A549 (cell line): ENCODE measurements at regions not wholly inside any gene's neighbourhood (a gene's known extent, or its start where the extent isn't known, plus 50 kb on each side); places are given as distances from the start of the nearest gene placed in this dataset.
"Not testable (repeated sequence)": the region's sequence is repeated elsewhere in the genome, so short reads cannot be mapped to it uniquely, and the experiment has no call there.

ENCODE experiments used
- ATOH8 ChIP-seq: fragments of 250-450 bp; sonication (Bioruptor Pico); IDR thresholded peaks from 2 replicates; pipeline ENCODE4 v1.5.0; 2020; ENCODE audit warnings: low read depth, mild to moderate bottlenecking, moderate library complexity
- BCL3 ChIP-seq: fragments of >200 bp; sonication (Bioruptor Twin); formaldehyde crosslinking; IDR thresholded peaks from 3 replicates; pipeline ENCODE4 v1.6.1; 2016
- BHLHE40 ChIP-seq: IDR thresholded peaks from 2 replicates; pipeline ENCODE4 v1.6.1; 2012; ENCODE audit warnings: low read depth, low read length, inconsistent platforms
- CTCF ChIP-seq: fragments of >200 bp; sonication (Bioruptor Twin); formaldehyde crosslinking; IDR thresholded peaks from 3 replicates; pipeline ENCODE4 v1.5.1; 2016
- ESRRA ChIP-seq: fragments of 150-350 bp; IDR thresholded peaks from 2 replicates; pipeline ENCODE4 v1.6.1; 2014; ENCODE audit warnings: mild to moderate bottlenecking, low read length, borderline replicate concordance
- MAFK ChIP-seq: fragments of 450-650 bp; IDR thresholded peaks from 2 replicates; pipeline ENCODE4 v1.6.1; 2014; ENCODE audit not compliant: partially characterized antibody
- MAZ ChIP-seq: fragments of 150-350 bp; IDR thresholded peaks from 2 replicates; pipeline ENCODE4 v1.6.1; 2014; ENCODE audit warnings: antibody characterized with exemption, low read depth, low read length, borderline replicate concordance
- POLR2A ChIP-seq: IDR thresholded peaks from 2 replicates; pipeline ENCODE4 v1.6.1; 2012; ENCODE audit warnings: mild to moderate bottlenecking, low read length
- POLR2AphosphoS2 ChIP-seq: conservative IDR thresholded peaks from 2 replicates; pipeline ENCODE4 v1.6.1; 2012; ENCODE audit warnings: low read length, improper control_type of control experiment, inconsistent platforms
- REST ChIP-seq: fragments of 200-600 bp; sonication (generic); IDR thresholded peaks from 2 replicates; pipeline ENCODE4 v1.6.1; 2016; ENCODE audit warnings: antibody characterized with exemption, mild to moderate bottlenecking, moderate library complexity
- SMC3 ChIP-seq: fragments of >200 bp; sonication (Bioruptor Twin); formaldehyde crosslinking; IDR thresholded peaks from 3 replicates; pipeline ENCODE4 v1.6.1; 2018; ENCODE audit warnings: inconsistent platforms

GRCh38 chr17:13659051-13659450 is 57.3 kb upstream of the HS3ST3A1 start:
- not testable (repeated sequence) for TF ChIP-seq CTCF, BCL3, MAFK, BHLHE40, ESRRA, POLR2A, POLR2AphosphoS2, SMC3, REST, ATOH8, MAZ
